Gastrocnemius medialis (tissue), 4 donors: ENCODE measurements at regions not wholly inside any gene's neighbourhood (a gene's known extent, or its start where the extent isn't known, plus 50 kb on each side); places are given as distances from the start of the nearest gene placed in this dataset.

Source experiments
- ATAC-seq, 2 donors: fragments of 150-250 bp; one replicate each; pipeline ENCODE4 v1.9.1; 2016
- DNase-seq, 2 donors: peaks; one replicate each; pipeline ENCODE4 v3.0.0-alpha.2; 2019
- H3K27ac ChIP-seq, 4 donors: fragments of 200-600 bp; sonication (generic); 1 replicate in 1 of 4; 2 replicates in 3 of 4; pipeline ENCODE4 v1.5.1; 2016 to 2018; ENCODE audit warnings: mild to moderate bottlenecking in 2 of 4, moderate library complexity in 1 of 4
- H3K27me3 ChIP-seq, 3 donors: fragments of 200-600 bp; sonication (generic) in 2 of 3; 1 replicate in 1 of 3; 2 replicates in 2 of 3; pipeline versions ENCODE4 v1.5.1 to v1.6.0; 2016 to 2019; ENCODE audit warnings: mild to moderate bottlenecking in 1 of 3, moderate library complexity in 1 of 3
- H3K36me3 ChIP-seq, 2 donors: fragments of 200-600 bp; sonication (generic) in 1 of 2; one replicate each; pipeline ENCODE4 v1.5.1; 2017 to 2018
- H3K4me1 ChIP-seq, 2 donors: fragments of 200-600 bp; sonication (generic) in 1 of 2; one replicate each; pipeline ENCODE4 v1.5.1; 2016 to 2017; ENCODE audit warnings: mild to moderate bottlenecking in 2 of 2
- H3K4me3 ChIP-seq, 4 donors: fragments of 200-600 bp; sonication (generic) in 3 of 4; 1 replicate in 1 of 4; 2 replicates in 3 of 4; pipeline ENCODE4 v1.5.1; 2016 to 2019; ENCODE audit warnings: mild to moderate bottlenecking in 2 of 4
- H3K9me3 ChIP-seq, 3 donors: fragments of 200-600 bp; sonication (generic) in 2 of 3; 1 replicate in 1 of 3; 2 replicates in 2 of 3; pipeline ENCODE4 v1.5.1; 2016 to 2019
- CTCF ChIP-seq, 5 experiments: fragments of 450-650 bp in 3 of 5; fragments of 200-600 bp in 2 of 5; sonication (generic) in 2 of 5; IDR thresholded peaks in 4 of 5; conservative IDR thresholded peaks in 1 of 5; 1 replicate in 4 of 5; 2 replicates in 1 of 5; pipeline ENCODE4 v1.5.1; 2016 to 2019; ENCODE audit warnings: antibody characterized with exemption in 5 of 5, mild to moderate bottlenecking in 3 of 5, moderate library complexity in 3 of 5
- POLR2A ChIP-seq, 2 donors: fragments of 450-650 bp; IDR thresholded peaks; one replicate each; pipeline ENCODE4 v1.6.1; 2017; ENCODE audit warnings: antibody characterized with exemption in 2 of 2, mild to moderate bottlenecking in 2 of 2, moderate library complexity in 2 of 2
- in situ Hi-C, 4 donors: fragments of 200-750 bp; cut with MboI; loops; one replicate each; pipeline versions ENCODE4 v1.15.0 to v1.8.0; 2017; ENCODE audit warnings: low sequenced_read_pairs in 4 of 4
- intact Hi-C: fragments of 100-400 bp; cut with DNase I; formaldehyde crosslinking; loops from one replicate; pipeline ENCODE4 v1.15.1; 2023; ENCODE audit warnings: low total_unique reads

GRCh38 chr10:123565691-123566660 lies 100.2 kb upstream of the GPR26 start:
- intact Hi-C loops, result no loop called here
- Histone ChIP-seq H3K4me3 (no peak overlapping the region), H3K36me3 (no peaks in the 10 kb centered on the region), H3K27ac (no peak overlapping the region), H3K9me3 (no peaks in the 10 kb centered on the region), H3K27me3 (peaks cover 2 to 13% (median 4%) of the 10 kb centered on the region in 3 donors), H3K4me1 (no peaks in the 10 kb centered on the region)
- DNase-seq (no peak), ATAC-seq (no peak)
- TF ChIP-seq CTCF (IDR thresholded peaks at IDR 0.05 in 4 of 5, conservative IDR thresholded peaks at IDR 0.05 in 1 of 5), result no peak
- TF ChIP-seq POLR2A (IDR thresholded peaks at IDR 0.05), result no peak
- in situ Hi-C loops, result loop anchor here in 1 of 4 donors (10.0 kb wide), 1 partner anchor 441 kb away; no protein-coding TSS in a partner anchor

GRCh38 chr10:123567984-123568739 lies 98.0 kb upstream of the GPR26 start:
- H3K4me1 ChIP-seq, result no peaks in the 10 kb centered on the region
- DNase-seq (no peak), ATAC-seq (no peak)
- intact Hi-C loops (no loop called here), in situ Hi-C loops (loop anchor here in 1 of 4 donors (10.0 kb wide), 1 partner anchor 443 kb away; no protein-coding TSS in a partner anchor)
- peaks cover 6 to 19% (median 11%) of the 10 kb centered on the region in 3 donors for H3K27me3 ChIP-seq
- no peak overlapping the region for H3K27ac ChIP-seq
- TF ChIP-seq POLR2A (IDR thresholded peaks at IDR 0.05), result no peak
- no peaks in the 10 kb centered on the region for H3K36me3 ChIP-seq
- H3K9me3 ChIP-seq, result no peaks in the 10 kb centered on the region
- H3K4me3 ChIP-seq, result no peak overlapping the region

GRCh38 chr10:123568751-123569150 lies 97.4 kb upstream of the GPR26 start:
- ATAC-seq, result no peak
- Histone ChIP-seq H3K27ac (no peak overlapping the region), H3K4me3 (no peak overlapping the region), H3K27me3 (peaks cover 6 to 19% (median 11%) of the 10 kb centered on the region in 3 donors), H3K9me3 (no peaks in the 10 kb centered on the region), H3K4me1 (no peaks in the 10 kb centered on the region), H3K36me3 (no peaks in the 10 kb centered on the region)
- intact Hi-C loops, result no loop called here
- DNase-seq, result no peak
- TF ChIP-seq CTCF (IDR thresholded peaks at IDR 0.05 in 4 of 5, conservative IDR thresholded peaks at IDR 0.05 in 1 of 5) (no peak), POLR2A (IDR thresholded peaks at IDR 0.05) (no peak)
- in situ Hi-C loops, result loop anchor here in 1 of 4 donors (10.0 kb wide), 1 partner anchor 444 kb away; no protein-coding TSS in a partner anchor

- H3K4me1 ChIP-seq, result no peaks in the 10 kb centered on the region
- ATAC-seq (no peak), DNase-seq (no peak)
- H3K9me3 ChIP-seq, result no peaks in the 10 kb centered on the region
- intact Hi-C loops (no loop called here), in situ Hi-C loops (loop anchor here in 1 of 4 donors (10.0 kb wide), 1 partner anchor 445 kb away; no protein-coding TSS in a partner anchor)
- no peaks in the 10 kb centered on the region for H3K36me3 ChIP-seq
- TF ChIP-seq POLR2A (IDR thresholded peaks at IDR 0.05), result no peak
- TF ChIP-seq CTCF (IDR thresholded peaks at IDR 0.05 in 4 of 5, conservative IDR thresholded peaks at IDR 0.05 in 1 of 5), result no peak
- H3K4me3 ChIP-seq, result no peak overlapping the region
- no peak overlapping the region for H3K27ac ChIP-seq
- peaks cover 6 to 19% (median 11%) of the 10 kb centered on the region in 3 donors for H3K27me3 ChIP-seq
Observed at GRCh38 chr10:123569436-123570035, 96.6 kb upstream of the GPR26 start.
